SK-N-SH (cell line): ENCODE measurements at regions not wholly inside any gene's neighbourhood (a gene's known extent, or its start where the extent isn't known, plus 50 kb on each side); places are given as distances from the start of the nearest gene placed in this dataset.

Source experiments
- CTCF ChIA-PET: fragments of 300-600, 350-600 bp; formaldehyde crosslinking; extraction: SDS; loops from one replicate; lab custom pipeline; 2021; lab: Yijun Ruan, JAX
- POLR2A ChIA-PET: fragments of 350-600 bp; sonication (Branson Sonifier 250); formaldehyde crosslinking; extraction: SDS; loops from one replicate; lab custom pipeline; 2020; ENCODE audit warnings: antibody characterized with exemption, inconsistent platforms; lab: Yijun Ruan, JAX
- DNase-seq: peaks from one replicate; pipeline ENCODE4 v3.0.0; 2012
- H2AFZ ChIP-seq: fragments of 200-600 bp; sonication (generic); 2 replicates; pipeline ENCODE4 v1.8.1; 2016; ENCODE audit warnings: antibody characterized with exemption, mild to moderate bottlenecking, low read depth
- H3F3A ChIP-seq: fragments of 200-600 bp; sonication (generic); replicated peaks from 2 replicates; pipeline ENCODE3; 2016; ENCODE audit warnings: antibody characterized with exemption, mild to moderate bottlenecking; ENCODE audit not compliant: insufficient read depth
- H3K27ac ChIP-seq, 2 experiments: fragments of 200-500 bp in 1 of 2; fragments of 200-600 bp in 1 of 2; sonication (Bioruptor generic) in 1 of 2; sonication (generic), shearing (Covaris generic) in 1 of 2; 2 replicates each; pipeline versions ENCODE4 v1.5.1 to v1.6.1; 2014 to 2016; ENCODE audit warnings: low read depth in 2 of 2, inconsistent platforms in 1 of 2, low read length in 1 of 2, mild to moderate bottlenecking in 1 of 2, mixed read lengths in 1 of 2
- H3K27me3 ChIP-seq: fragments of 200-600 bp; sonication (generic), shearing (Covaris generic); 2 replicates; pipeline ENCODE4 v1.6.1; 2016; ENCODE audit warnings: mixed run types; ENCODE audit not compliant: insufficient read depth
- H3K36me3 ChIP-seq, 2 experiments: fragments of 200-500 bp in 1 of 2; fragments of 200-600 bp in 1 of 2; sonication (Bioruptor generic) in 1 of 2; sonication (generic) in 1 of 2; replicated peaks in 1 of 2; 2 replicates each; pipeline versions ENCODE3 to v1.5.1; 2014 to 2016; ENCODE audit warnings: low read length in 1 of 2, mild to moderate bottlenecking in 1 of 2; ENCODE audit not compliant: insufficient read depth in 2 of 2, control insufficient read depth in 1 of 2
- H3K4me1 ChIP-seq, 2 experiments: fragments of 200-500 bp in 1 of 2; fragments of 200-600 bp in 1 of 2; sonication (Bioruptor generic) in 1 of 2; sonication (generic), shearing (Covaris generic) in 1 of 2; 2 replicates each; pipeline versions ENCODE4 v1.5.1 to v1.6.1; 2014 to 2016; ENCODE audit warnings: low read depth in 1 of 2, low read length in 1 of 2, mixed run types in 1 of 2; ENCODE audit not compliant: insufficient read depth in 2 of 2, control insufficient read depth in 1 of 2
- H3K4me2 ChIP-seq: fragments of 200-600 bp; sonication (generic), shearing (Covaris generic); 2 replicates; pipeline ENCODE4 v1.6.1; 2017; ENCODE audit warnings: mixed run types
- H3K4me3 ChIP-seq, 2 experiments: fragments of 200-500 bp in 1 of 2; fragments of 200-600 bp in 1 of 2; sonication (Bioruptor generic) in 1 of 2; sonication (generic), shearing (Covaris generic) in 1 of 2; 2 replicates each; pipeline versions ENCODE4 v1.5.1 to v1.8.1; 2014 to 2016; ENCODE audit warnings: low read depth in 2 of 2, inconsistent platforms in 1 of 2, low read length in 1 of 2, mild to moderate bottlenecking in 1 of 2, mixed read lengths in 1 of 2, moderate library complexity in 1 of 2
- H3K79me2 ChIP-seq: fragments of 200-600 bp; sonication (generic); 2 replicates; pipeline ENCODE4 v1.8.1; 2017; ENCODE audit warnings: mild to moderate bottlenecking; ENCODE audit not compliant: insufficient read depth
- H3K9ac ChIP-seq: fragments of 200-600 bp; sonication (generic); 2 replicates; pipeline ENCODE4 v1.6.1; 2017; ENCODE audit warnings: mixed run types
- H3K9me2 ChIP-seq: fragments of 200-600 bp; sonication (generic); 2 replicates; pipeline ENCODE4 v1.6.1; 2017; ENCODE audit warnings: mixed run types
- H3K9me3 ChIP-seq: fragments of 200-600 bp; sonication (generic); 2 replicates; pipeline ENCODE4 v1.6.1; 2017; ENCODE audit warnings: mixed run types, mild to moderate bottlenecking, moderate library complexity
- H4K20me1 ChIP-seq: fragments of 200-600 bp; sonication (generic); 2 replicates; pipeline ENCODE4 v1.6.1; 2017; ENCODE audit warnings: mild to moderate bottlenecking, mixed run types; ENCODE audit not compliant: insufficient read depth
- CHD2 ChIP-seq: fragments of 150-350 bp; IDR thresholded peaks from 2 replicates; pipeline ENCODE4 v1.6.1; 2018; ENCODE audit warnings: low read length; ENCODE audit not compliant: partially characterized antibody
- ELF1 ChIP-seq: IDR thresholded peaks from 2 replicates; pipeline ENCODE4 v1.4.0; 2012
- FOXM1 ChIP-seq: IDR thresholded peaks from 2 replicates; pipeline ENCODE4 v1.4.0; 2012; ENCODE audit warnings: low read depth, mild to moderate bottlenecking
- MEF2A ChIP-seq: IDR thresholded peaks from 2 replicates; pipeline ENCODE4 v1.4.0; 2012; ENCODE audit warnings: low read depth, borderline replicate concordance
- NFIC ChIP-seq: IDR thresholded peaks from 2 replicates; pipeline ENCODE4 v1.4.0; 2012; ENCODE audit warnings: borderline replicate concordance
- RAD21 ChIP-seq: IDR thresholded peaks from 2 replicates; pipeline ENCODE4 v1.6.1; 2012; ENCODE audit warnings: mild to moderate bottlenecking, low read length
- RFX5 ChIP-seq: IDR thresholded peaks from 2 replicates; pipeline ENCODE4 v1.6.1; 2012; ENCODE audit warnings: mild to moderate bottlenecking, improper control_type of control experiment, low read length
- SIN3A ChIP-seq: IDR thresholded peaks from 2 replicates; pipeline ENCODE4 v1.6.1; 2012; ENCODE audit warnings: low read depth, mild to moderate bottlenecking, low read length, moderate library complexity, borderline replicate concordance
- TAF1 ChIP-seq: IDR thresholded peaks from 2 replicates; pipeline ENCODE4 v1.6.1; 2012; ENCODE audit warnings: low read depth, mild to moderate bottlenecking, low read length, moderate library complexity, borderline replicate concordance
- TCF12 ChIP-seq: IDR thresholded peaks from 2 replicates; pipeline ENCODE4 v1.4.0; 2012
- TEAD4 ChIP-seq: IDR thresholded peaks from 2 replicates; pipeline ENCODE4 v1.4.0; 2012; ENCODE audit warnings: mild to moderate bottlenecking, borderline replicate concordance; ENCODE audit not compliant: insufficient read depth
- WGBS: methylation state at CpG from one replicate; pipeline ENCODE4 v1.1.6; 2017; ENCODE audit warnings: low lambda C conversion rate; 5-methylcytosine and 5-hydroxymethylcytosine counted together
- TF ChIP-seq, protein P1 (sequence below): IDR thresholded peaks from 2 replicates; pipeline ENCODE4; 2012
- TF ChIP-seq, protein P2 (sequence below): fragments of 150-350 bp; IDR thresholded peaks from 2 replicates; pipeline ENCODE4 v1.6.1; 2016; ENCODE audit warnings: mild to moderate bottlenecking, low read depth, low read length
- TF ChIP-seq, protein P3 (sequence below): IDR thresholded peaks from 2 replicates; pipeline ENCODE4 v1.4.0; 2012; ENCODE audit warnings: low read depth

DNA sequence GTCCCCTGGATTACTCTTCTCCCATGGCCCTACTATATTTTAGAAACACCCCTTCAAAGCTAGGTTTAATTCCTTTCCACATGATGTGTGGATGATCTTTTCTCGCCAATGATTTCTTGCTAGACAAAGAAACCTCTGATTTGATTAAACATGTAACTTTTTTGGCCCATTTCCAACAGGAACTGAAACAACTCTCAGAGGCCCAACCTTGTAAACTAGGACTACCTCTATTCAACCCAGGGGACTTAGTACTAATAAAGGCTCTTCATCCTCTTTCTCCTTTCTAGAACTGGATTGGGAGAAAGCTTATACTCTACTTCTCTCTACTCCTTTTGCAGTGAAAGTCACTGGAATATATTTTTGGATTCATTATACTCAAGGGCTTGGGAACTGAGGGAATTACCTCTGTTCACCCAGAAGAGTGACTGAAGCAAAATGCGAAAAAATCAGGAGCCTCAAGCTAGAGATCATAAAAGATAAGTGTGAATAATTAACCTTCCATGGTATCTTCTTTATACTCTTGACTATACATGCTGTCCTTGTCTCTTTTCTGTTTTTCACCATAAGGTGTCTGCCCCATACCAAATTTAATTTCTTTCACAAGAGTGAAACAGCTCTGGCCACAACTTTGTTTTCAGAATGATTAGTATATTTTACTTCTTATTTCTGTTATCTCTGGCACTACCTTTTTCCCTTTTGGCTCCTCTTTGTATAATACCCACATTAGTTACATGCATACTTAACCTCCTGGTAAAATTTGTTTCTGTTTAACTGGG lies 977.6 kb downstream of the SLITRK5 start:
- Histone ChIP-seq H3K79me2 (no peaks in the 10 kb centered on the region), H3K4me3 (no peak overlapping the region), H3K36me3 (no peaks in the 10 kb centered on the region), H3K27ac (no peak overlapping the region), H3K9me2 (no peaks in the 10 kb centered on the region), H3K9ac (no peak overlapping the region), H4K20me1 (no peaks in the 10 kb centered on the region), H3K4me1 (no peaks in the 10 kb centered on the region), H3F3A (no peaks in the 10 kb centered on the region), H3K4me2 (no peak overlapping the region), H3K27me3 (no peaks in the 10 kb centered on the region), H2AFZ (no peak overlapping the region), H3K9me3 (no peaks in the 10 kb centered on the region)
- ChIA-PET POLR2A (no interaction called here), CTCF (interaction anchor here (1.0 kb wide), 1 partner anchor 10 kb away, joined by 5 read pairs; no protein-coding TSS in a partner anchor)
- whole genome bisulfite sequencing: 31% methylated on average over 2 of the region's 2 CpGs
- no peak for DNase-seq
- no peak for TF ChIP-seq TCF12
- TF ChIP-seq TAF1: no peak

DNA sequence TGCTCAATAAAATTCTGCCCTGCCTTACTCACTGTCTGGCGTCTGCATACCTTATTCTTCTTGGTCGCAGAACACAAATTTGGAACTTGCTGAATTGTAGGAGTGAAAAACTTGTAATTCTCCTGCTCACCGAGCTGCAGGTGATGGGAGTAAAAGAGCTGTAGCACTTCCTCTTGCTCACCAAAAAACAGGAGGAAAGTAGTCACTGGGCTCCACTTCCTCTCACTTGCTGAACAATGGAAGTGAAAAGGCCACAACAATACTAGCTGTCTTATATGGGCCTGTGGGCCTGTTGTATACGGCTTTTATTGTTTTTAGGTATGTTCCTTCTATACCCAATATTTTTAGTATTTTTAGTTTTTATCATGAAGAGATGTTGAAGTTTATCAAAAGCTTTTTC lies 978.7 kb downstream of the SLITRK5 start:
- H3F3A ChIP-seq: no peaks in the 10 kb centered on the region
- 19% methylated on average over 4 of the region's 4 CpGs for WGBS
- DNase-seq: no peak
- ChIA-PET POLR2A (no interaction called here), CTCF (interaction anchor here (1.0 kb wide), 1 partner anchor 11 kb away, joined by 5 read pairs; no protein-coding TSS in a partner anchor)
- TF ChIP-seq, protein P1, sequence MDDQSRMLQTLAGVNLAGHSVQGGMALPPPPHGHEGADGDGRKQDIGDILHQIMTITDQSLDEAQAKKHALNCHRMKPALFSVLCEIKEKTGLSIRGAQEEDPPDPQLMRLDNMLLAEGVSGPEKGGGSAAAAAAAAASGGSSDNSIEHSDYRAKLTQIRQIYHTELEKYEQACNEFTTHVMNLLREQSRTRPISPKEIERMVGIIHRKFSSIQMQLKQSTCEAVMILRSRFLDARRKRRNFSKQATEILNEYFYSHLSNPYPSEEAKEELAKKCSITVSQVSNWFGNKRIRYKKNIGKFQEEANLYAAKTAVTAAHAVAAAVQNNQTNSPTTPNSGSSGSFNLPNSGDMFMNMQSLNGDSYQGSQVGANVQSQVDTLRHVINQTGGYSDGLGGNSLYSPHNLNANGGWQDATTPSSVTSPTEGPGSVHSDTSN: no peak
- TF ChIP-seq RAD21 (no peak), FOXM1 (no peak), RFX5 (no peak), CHD2 (no peak), TEAD4 (no peak), SIN3A (no peak), ELF1 (no peak), TCF12 (no peak), MEF2A (no peak), NFIC (no peak)
- TF ChIP-seq, protein P2, sequence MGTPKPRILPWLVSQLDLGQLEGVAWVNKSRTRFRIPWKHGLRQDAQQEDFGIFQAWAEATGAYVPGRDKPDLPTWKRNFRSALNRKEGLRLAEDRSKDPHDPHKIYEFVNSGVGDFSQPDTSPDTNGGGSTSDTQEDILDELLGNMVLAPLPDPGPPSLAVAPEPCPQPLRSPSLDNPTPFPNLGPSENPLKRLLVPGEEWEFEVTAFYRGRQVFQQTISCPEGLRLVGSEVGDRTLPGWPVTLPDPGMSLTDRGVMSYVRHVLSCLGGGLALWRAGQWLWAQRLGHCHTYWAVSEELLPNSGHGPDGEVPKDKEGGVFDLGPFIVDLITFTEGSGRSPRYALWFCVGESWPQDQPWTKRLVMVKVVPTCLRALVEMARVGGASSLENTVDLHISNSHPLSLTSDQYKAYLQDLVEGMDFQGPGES: no peak
- TF ChIP-seq, protein P3, sequence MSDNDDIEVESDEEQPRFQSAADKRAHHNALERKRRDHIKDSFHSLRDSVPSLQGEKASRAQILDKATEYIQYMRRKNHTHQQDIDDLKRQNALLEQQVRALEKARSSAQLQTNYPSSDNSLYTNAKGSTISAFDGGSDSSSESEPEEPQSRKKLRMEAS: no peak
- H3K9ac ChIP-seq: no peak overlapping the region
- H3K9me3 ChIP-seq: 0 out of 2 replicates have a peak, but pooled peaks cover 5% of the 10 kb centered on the region
- no peak overlapping the region for H3K4me3 ChIP-seq
- no peaks in the 10 kb centered on the region for H3K79me2 ChIP-seq
- H3K4me2 ChIP-seq: no peak overlapping the region
- no peaks in the 10 kb centered on the region for H3K4me1 ChIP-seq
- H3K27me3 ChIP-seq: no peaks in the 10 kb centered on the region
- H3K27ac ChIP-seq: no peak overlapping the region
- no peaks in the 10 kb centered on the region for H3K36me3 ChIP-seq
- no peaks in the 10 kb centered on the region for H4K20me1 ChIP-seq
- no peak overlapping the region for H2AFZ ChIP-seq
- H3K9me2 ChIP-seq: no peaks in the 10 kb centered on the region
